ENCODE measurements at regions not wholly inside any gene's neighbourhood (a gene's known extent, or its start where the extent isn't known, plus 50 kb on each side); places are given as distances from the start of the nearest gene placed in this dataset.

DNA sequence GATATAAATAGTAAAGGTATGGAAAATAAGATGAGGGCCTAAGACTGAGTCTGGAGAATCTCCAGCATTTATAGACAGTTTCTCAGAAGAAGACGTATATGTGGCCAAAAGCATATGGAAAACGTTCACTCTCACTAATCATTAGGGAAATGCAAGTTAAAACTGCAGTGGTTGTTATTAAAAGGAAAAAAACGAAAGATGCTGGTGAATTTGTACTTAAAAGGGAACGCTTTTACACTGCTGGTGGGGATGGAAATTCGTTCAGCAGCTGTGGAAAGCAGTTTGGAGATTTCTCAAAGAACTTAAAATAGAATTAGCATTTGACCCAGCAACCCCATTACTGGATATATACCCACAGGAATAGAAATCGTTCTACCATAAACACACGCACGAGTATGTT, 180.5 kb upstream of the CADM1 start:
- Mint-ChIP-seq H3K4me3 (ENCODE audit: low read depth) (no peak overlapping the region), H3K4me1 (ENCODE audit: low read depth) (peaks cover 5% of the 10 kb centered on the region), H3K9me3 (ENCODE audit: low read depth) (no peaks in the 10 kb centered on the region), H3K27me3 (peaks cover 48% of the 10 kb centered on the region), H3K27ac (no peak overlapping the region), H3K36me3 (ENCODE audit: insufficient read depth) (no peaks in the 10 kb centered on the region)
- no peak for DNase-seq (ENCODE audit: low spot score, unreplicated experiment)
- TF ChIP-seq, protein P1, sequence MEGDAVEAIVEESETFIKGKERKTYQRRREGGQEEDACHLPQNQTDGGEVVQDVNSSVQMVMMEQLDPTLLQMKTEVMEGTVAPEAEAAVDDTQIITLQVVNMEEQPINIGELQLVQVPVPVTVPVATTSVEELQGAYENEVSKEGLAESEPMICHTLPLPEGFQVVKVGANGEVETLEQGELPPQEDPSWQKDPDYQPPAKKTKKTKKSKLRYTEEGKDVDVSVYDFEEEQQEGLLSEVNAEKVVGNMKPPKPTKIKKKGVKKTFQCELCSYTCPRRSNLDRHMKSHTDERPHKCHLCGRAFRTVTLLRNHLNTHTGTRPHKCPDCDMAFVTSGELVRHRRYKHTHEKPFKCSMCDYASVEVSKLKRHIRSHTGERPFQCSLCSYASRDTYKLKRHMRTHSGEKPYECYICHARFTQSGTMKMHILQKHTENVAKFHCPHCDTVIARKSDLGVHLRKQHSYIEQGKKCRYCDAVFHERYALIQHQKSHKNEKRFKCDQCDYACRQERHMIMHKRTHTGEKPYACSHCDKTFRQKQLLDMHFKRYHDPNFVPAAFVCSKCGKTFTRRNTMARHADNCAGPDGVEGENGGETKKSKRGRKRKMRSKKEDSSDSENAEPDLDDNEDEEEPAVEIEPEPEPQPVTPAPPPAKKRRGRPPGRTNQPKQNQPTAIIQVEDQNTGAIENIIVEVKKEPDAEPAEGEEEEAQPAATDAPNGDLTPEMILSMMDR (IDR thresholded peaks at IDR 0.05; ENCODE audit: unreplicated experiment) = no peak

DNA sequence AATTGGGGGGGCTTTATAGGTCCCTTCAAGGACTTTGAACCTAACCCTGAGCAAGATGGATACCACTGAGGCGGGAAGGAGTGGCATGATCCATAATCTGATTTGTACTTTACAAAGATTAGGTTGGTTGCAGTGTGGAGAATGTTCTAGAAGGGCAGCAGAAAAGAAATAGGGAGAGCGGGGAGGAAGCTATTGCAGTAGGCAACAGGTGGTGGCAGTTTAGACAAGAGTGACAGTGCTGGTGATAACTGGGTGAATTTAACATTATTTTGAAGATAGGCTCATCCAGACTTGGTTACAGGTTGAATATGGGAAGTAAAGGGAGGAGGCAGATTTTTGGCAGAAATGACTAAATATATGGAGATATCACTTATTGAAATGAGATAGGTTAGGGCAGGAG, 179.9 kb upstream of the CADM1 start:
- TF ChIP-seq, protein P1 (IDR thresholded peaks at IDR 0.05; ENCODE audit: unreplicated experiment) = no peak
- Mint-ChIP-seq H3K27me3 (peaks cover 43% of the 10 kb centered on the region), H3K4me1 (ENCODE audit: low read depth) (peaks cover 6% of the 10 kb centered on the region), H3K9me3 (ENCODE audit: low read depth) (no peaks in the 10 kb centered on the region), H3K36me3 (ENCODE audit: insufficient read depth) (no peaks in the 10 kb centered on the region), H3K27ac (no peak overlapping the region), H3K4me3 (ENCODE audit: low read depth) (no peak overlapping the region)
- DNase-seq (ENCODE audit: low spot score, unreplicated experiment) = no peak

DNA sequence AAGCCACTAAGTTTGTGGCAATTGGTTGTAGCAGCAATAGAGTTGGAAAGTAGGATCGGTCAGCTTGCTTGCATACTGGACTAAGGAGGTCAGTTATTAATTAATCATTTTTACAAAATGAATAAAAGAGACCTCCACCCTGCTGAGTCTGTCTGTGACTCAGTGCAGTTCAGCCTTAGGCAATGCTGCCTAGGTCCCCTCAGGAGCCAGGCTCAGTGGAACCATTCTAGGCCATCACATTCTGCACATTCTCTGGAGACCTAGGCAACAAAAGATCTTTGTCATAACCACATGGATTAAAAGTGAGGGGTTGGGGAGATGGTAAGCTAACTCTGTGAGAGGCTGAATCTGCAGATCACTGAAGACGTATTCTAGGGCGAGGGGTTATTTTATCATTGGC, 178.7 kb upstream of the CADM1 start:
- H3K36me3 Mint-ChIP-seq (ENCODE audit: insufficient read depth) = no peaks in the 10 kb centered on the region
- no peak overlapping the region for H3K4me3 Mint-ChIP-seq (ENCODE audit: low read depth)
- no peak overlapping the region for H3K27ac Mint-ChIP-seq
- peaks cover 33% of the 10 kb centered on the region for H3K27me3 Mint-ChIP-seq
- peaks cover 8% of the 10 kb centered on the region for H3K4me1 Mint-ChIP-seq (ENCODE audit: low read depth)
- DNase-seq (ENCODE audit: low spot score, unreplicated experiment) = no peak
- no peaks in the 10 kb centered on the region for H3K9me3 Mint-ChIP-seq (ENCODE audit: low read depth)
- TF ChIP-seq, protein P1 (IDR thresholded peaks at IDR 0.05; ENCODE audit: unreplicated experiment) = no peak

DNA sequence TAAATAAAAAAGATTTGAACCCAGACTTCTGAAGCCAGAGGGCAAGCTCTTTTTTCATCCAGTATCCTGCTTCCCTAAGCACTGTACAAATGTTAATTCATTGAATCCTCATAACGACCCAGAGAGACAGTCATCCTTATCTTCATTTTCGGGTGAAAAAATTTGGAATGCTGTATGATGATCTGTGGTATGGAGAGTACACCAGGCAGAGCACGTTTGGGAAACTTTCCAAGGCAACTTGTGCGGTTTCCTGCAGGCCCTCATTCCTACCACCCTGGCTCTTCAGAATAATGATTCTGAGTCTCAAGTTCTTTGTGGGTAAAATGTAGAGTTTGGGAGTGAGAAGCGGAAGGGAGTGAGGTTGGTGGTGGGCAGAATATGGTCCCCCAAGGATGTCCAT, 177.9 kb upstream of the CADM1 start:
- Mint-ChIP-seq H3K4me3 (ENCODE audit: low read depth) (no peak overlapping the region), H3K36me3 (ENCODE audit: insufficient read depth) (no peaks in the 10 kb centered on the region), H3K27me3 (peaks cover 27% of the 10 kb centered on the region), H3K9me3 (ENCODE audit: low read depth) (no peaks in the 10 kb centered on the region), H3K4me1 (ENCODE audit: low read depth) (peaks cover 10% of the 10 kb centered on the region), H3K27ac (no peak overlapping the region)
- TF ChIP-seq, protein P1 (IDR thresholded peaks at IDR 0.05; ENCODE audit: unreplicated experiment) = no peak
- no peak for DNase-seq (ENCODE audit: low spot score, unreplicated experiment)

DNA sequence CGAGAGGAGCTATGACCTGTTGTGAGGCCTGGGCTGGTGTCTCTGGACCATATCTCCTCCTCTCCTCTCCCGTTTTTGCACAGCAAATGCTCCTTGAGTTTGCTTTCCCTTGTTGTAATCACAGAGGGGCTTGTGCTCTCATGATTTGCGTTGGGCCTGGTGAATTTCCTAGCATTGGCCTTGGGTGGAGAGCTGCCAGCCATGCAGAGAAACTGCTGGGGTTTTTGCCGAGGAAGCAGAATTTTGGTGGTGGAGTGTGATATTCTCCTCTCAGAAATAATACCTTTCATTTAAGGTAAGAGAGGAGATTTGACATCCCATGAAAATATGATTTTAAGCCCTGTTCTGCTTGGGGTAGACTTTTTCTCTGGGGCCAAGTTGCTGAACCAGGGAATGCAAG, 175.7 kb upstream of the CADM1 start:
- no peaks in the 10 kb centered on the region for H3K9me3 Mint-ChIP-seq (ENCODE audit: low read depth)
- no peak overlapping the region for H3K27ac Mint-ChIP-seq
- peaks cover 14% of the 10 kb centered on the region for H3K27me3 Mint-ChIP-seq
- no peak for DNase-seq (ENCODE audit: low spot score, unreplicated experiment)
- peaks cover 28% of the 10 kb centered on the region for H3K4me1 Mint-ChIP-seq (ENCODE audit: low read depth)
- TF ChIP-seq, protein P1 (IDR thresholded peaks at IDR 0.05; ENCODE audit: unreplicated experiment) = no peak
- H3K4me3 Mint-ChIP-seq (ENCODE audit: low read depth) = no peak overlapping the region
- no peaks in the 10 kb centered on the region for H3K36me3 Mint-ChIP-seq (ENCODE audit: insufficient read depth)

Data from progenitor cell of endocrine pancreas (in vitro differentiated cells).